Tibial nerve (tissue), 4 donors: ENCODE measurements at regions not wholly inside any gene's neighbourhood (a gene's known extent, or its start where the extent isn't known, plus 50 kb on each side); places are given as distances from the start of the nearest gene placed in this dataset.

Source experiments
- DNase-seq, 2 donors: peaks; one replicate each; pipeline ENCODE4 v3.0.0-alpha.2; 2019; ENCODE audit warnings: low spot score in 2 of 2
- H3K27ac ChIP-seq, 4 donors: fragments of 200-600 bp; sonication (generic) in 3 of 4; one replicate each; pipeline ENCODE4 v1.5.1; 2017 to 2019; ENCODE audit warnings: mild to moderate bottlenecking in 1 of 4
- H3K27me3 ChIP-seq, 2 donors: fragments of 200-600 bp; sonication (generic) in 1 of 2; one replicate each; pipeline versions ENCODE4 v1.5.1 to v1.6.0; 2017 to 2019
- H3K36me3 ChIP-seq, 3 donors: fragments of 200-600 bp; sonication (generic); one replicate each; pipeline ENCODE4 v1.5.1; 2018 to 2019
- H3K4me1 ChIP-seq, 4 donors: fragments of 200-600 bp; sonication (generic) in 3 of 4; one replicate each; pipeline ENCODE4 v1.5.1; 2017 to 2019
- H3K4me3 ChIP-seq, 4 donors: fragments of 200-600 bp; sonication (generic) in 3 of 4; one replicate each; pipeline ENCODE4 v1.5.1; 2017 to 2019; ENCODE audit warnings: mild to moderate bottlenecking in 1 of 4, moderate library complexity in 1 of 4
- H3K9me3 ChIP-seq, 4 donors: fragments of 200-600 bp; sonication (generic) in 3 of 4; one replicate each; pipeline ENCODE4 v1.5.1; 2017 to 2019
- CTCF ChIP-seq, 5 experiments: fragments of 200-600 bp in 3 of 5; fragments of 450-650 bp in 2 of 5; sonication (generic) in 3 of 5; IDR thresholded peaks; one replicate each; pipeline ENCODE4 v1.5.1; 2016 to 2019; ENCODE audit warnings: antibody characterized with exemption in 5 of 5, mild to moderate bottlenecking in 3 of 5, moderate library complexity in 2 of 5
- EP300 ChIP-seq, 2 donors: sonication (generic); formaldehyde crosslinking; IDR thresholded peaks; one replicate each; pipeline ENCODE4 v1.6.1; 2017; ENCODE audit warnings: antibody characterized with exemption in 2 of 2, mild to moderate bottlenecking in 1 of 2
- POLR2A ChIP-seq, 2 donors: fragments of 450-650 bp; IDR thresholded peaks; one replicate each; pipeline ENCODE4 v1.6.1; 2017; ENCODE audit warnings: antibody characterized with exemption in 2 of 2, mild to moderate bottlenecking in 2 of 2, moderate library complexity in 2 of 2
- WGBS, 2 donors: methylation state at CpG; one replicate each; pipeline ENCODE4 v1.1.5; 2018; 5-methylcytosine and 5-hydroxymethylcytosine counted together

GRCh38 chr2:107545066-107545465, 281.6 kb upstream of the RGPD4 start:
- Histone ChIP-seq H3K36me3 (no peaks in the 10 kb centered on the region), H3K4me1 (no peaks in the 10 kb centered on the region), H3K4me3 (no peak overlapping the region), H3K9me3 (no peaks in the 10 kb centered on the region), H3K27ac (no peak overlapping the region), H3K27me3 (no peaks in the 10 kb centered on the region)
- TF ChIP-seq CTCF (IDR thresholded peaks at IDR 0.05) (no peak), POLR2A (IDR thresholded peaks at IDR 0.05) (no peak)
- no peak for DNase-seq
- 92 to 93% methylated on average over 11 of the region's 11 CpGs for WGBS, 2 donors

GRCh38 chr2:107545851-107546250, 280.8 kb upstream of the RGPD4 start:
- no peak for TF ChIP-seq POLR2A (IDR thresholded peaks at IDR 0.05)
- TF ChIP-seq CTCF (IDR thresholded peaks at IDR 0.05), result no peak
- no peak for TF ChIP-seq EP300 (IDR thresholded peaks at IDR 0.05)
- H3K4me3 ChIP-seq, result no peak overlapping the region
- H3K27ac ChIP-seq, result no peak overlapping the region
- no peaks in the 10 kb centered on the region for H3K4me1 ChIP-seq
- H3K36me3 ChIP-seq, result no peaks in the 10 kb centered on the region
- DNase-seq, result no peak
- H3K27me3 ChIP-seq, result no peaks in the 10 kb centered on the region
- 53 to 58% methylated on average over 4 of the region's 4 CpGs for WGBS, 2 donors
- H3K9me3 ChIP-seq, result no peaks in the 10 kb centered on the region

GRCh38 chr2:107548216-107548615, 278.5 kb upstream of the RGPD4 start:
- WGBS, 2 donors, result 84 to 92% methylated on average over 1 of the region's 1 CpG
- no peak overlapping the region for H3K27ac ChIP-seq
- DNase-seq, result no peak
- no peaks in the 10 kb centered on the region for H3K9me3 ChIP-seq
- H3K4me3 ChIP-seq, result no peak overlapping the region
- H3K4me1 ChIP-seq, result no peaks in the 10 kb centered on the region
- TF ChIP-seq CTCF (IDR thresholded peaks at IDR 0.05) (no peak), POLR2A (IDR thresholded peaks at IDR 0.05) (no peak), EP300 (IDR thresholded peaks at IDR 0.05) (no peak)
- no peaks in the 10 kb centered on the region for H3K36me3 ChIP-seq
- no peaks in the 10 kb centered on the region for H3K27me3 ChIP-seq

- Histone ChIP-seq H3K36me3 (no peaks in the 10 kb centered on the region), H3K27ac (no peak overlapping the region), H3K9me3 (peaks cover 0 to 26% (median 0%) of the 10 kb centered on the region in 4 donors), H3K4me1 (no peaks in the 10 kb centered on the region), H3K27me3 (no peaks in the 10 kb centered on the region), H3K4me3 (no peak overlapping the region)
- WGBS, 2 donors, result 69 to 74% methylated on average over 2 of the region's 2 CpGs
- no peak for DNase-seq
- TF ChIP-seq EP300 (IDR thresholded peaks at IDR 0.05) (no peak), POLR2A (IDR thresholded peaks at IDR 0.05) (no peak), CTCF (IDR thresholded peaks at IDR 0.05) (no peak)
Measured at GRCh38 chr2:107553046-107553445, 273.6 kb upstream of the RGPD4 start.

- H3K36me3 ChIP-seq, result no peaks in the 10 kb centered on the region
- TF ChIP-seq EP300 (IDR thresholded peaks at IDR 0.05) (no peak), CTCF (IDR thresholded peaks at IDR 0.05) (no peak), POLR2A (IDR thresholded peaks at IDR 0.05) (no peak)
- no peak for DNase-seq
- H3K4me1 ChIP-seq, result no peaks in the 10 kb centered on the region
- no peak overlapping the region for H3K4me3 ChIP-seq
- WGBS, 2 donors, result 76 to 78% methylated on average over 5 of the region's 5 CpGs
- H3K27ac ChIP-seq, result no peak overlapping the region
- H3K27me3 ChIP-seq, result no peaks in the 10 kb centered on the region
- H3K9me3 ChIP-seq, result peaks cover 0 to 29% (median 0%) of the 10 kb centered on the region in 4 donors
Measured at GRCh38 chr2:107553539-107553938, 273.2 kb upstream of the RGPD4 start.
